ENCODE measurements at regions not wholly inside any gene's neighbourhood (a gene's known extent, or its start where the extent isn't known, plus 50 kb on each side); places are given as distances from the start of the nearest gene placed in this dataset.

- Mint-ChIP-seq H3K9me3 (no peaks in the 10 kb centered on the region), H3K4me3 (no peak overlapping the region), H3K36me3 (ENCODE audit: low read depth) (no peaks in the 10 kb centered on the region), H3K4me1 (no peaks in the 10 kb centered on the region), H3K27me3 (ENCODE audit: low read depth) (no peaks in the 10 kb centered on the region), H3K27ac (ENCODE audit: unreplicated experiment) (no peak overlapping the region)
- TF ChIP-seq CTCF (conservative IDR thresholded peaks at IDR 0.05), result no peak
- no peak for DNase-seq (ENCODE audit: low read depth, low spot score)
These were observed 569.5 kb upstream of the SEMA6A start for GRCh38 chr5:117144086-117144485.

GRCh38 chr5:117143406-117143805 is 568.8 kb upstream of the SEMA6A start:
- no peaks in the 10 kb centered on the region for H3K36me3 Mint-ChIP-seq (ENCODE audit: low read depth)
- DNase-seq (ENCODE audit: low read depth, low spot score), result no peak
- H3K4me1 Mint-ChIP-seq, result no peaks in the 10 kb centered on the region
- H3K9me3 Mint-ChIP-seq, result no peaks in the 10 kb centered on the region
- no peak overlapping the region for H3K27ac Mint-ChIP-seq (ENCODE audit: unreplicated experiment)
- no peak overlapping the region for H3K4me3 Mint-ChIP-seq
- TF ChIP-seq CTCF (conservative IDR thresholded peaks at IDR 0.05), result no peak
- H3K27me3 Mint-ChIP-seq (ENCODE audit: low read depth), result no peaks in the 10 kb centered on the region

GRCh38 chr5:117138523-117138922 is 563.9 kb upstream of the SEMA6A start:
- Mint-ChIP-seq H3K4me1 (no peaks in the 10 kb centered on the region), H3K27ac (ENCODE audit: unreplicated experiment) (no peak overlapping the region), H3K4me3 (no peak overlapping the region), H3K27me3 (ENCODE audit: low read depth) (no peaks in the 10 kb centered on the region), H3K36me3 (ENCODE audit: low read depth) (no peaks in the 10 kb centered on the region), H3K9me3 (no peaks in the 10 kb centered on the region)
- no peak for TF ChIP-seq CTCF (conservative IDR thresholded peaks at IDR 0.05)
- no peak for DNase-seq (ENCODE audit: low read depth, low spot score)

- Mint-ChIP-seq H3K36me3 (ENCODE audit: low read depth) (no peaks in the 10 kb centered on the region), H3K27ac (ENCODE audit: unreplicated experiment) (no peak overlapping the region), H3K9me3 (peaks cover 2% of the 10 kb centered on the region), H3K4me3 (no peak overlapping the region), H3K27me3 (ENCODE audit: low read depth) (no peaks in the 10 kb centered on the region), H3K4me1 (peaks cover 17% of the 10 kb centered on the region)
- TF ChIP-seq CTCF (conservative IDR thresholded peaks at IDR 0.05), result no peak
- no peak for DNase-seq (ENCODE audit: low read depth, low spot score)
These were observed 561.2 kb upstream of the SEMA6A start for GRCh38 chr5:117135851-117136250.

GRCh38 chr5:117133198-117133597 is 558.6 kb upstream of the SEMA6A start:
- Mint-ChIP-seq H3K36me3 (ENCODE audit: low read depth) (no peaks in the 10 kb centered on the region), H3K9me3 (peaks cover 2% of the 10 kb centered on the region), H3K27ac (ENCODE audit: unreplicated experiment) (no peak overlapping the region), H3K4me1 (peaks cover 20% of the 10 kb centered on the region), H3K4me3 (no peak overlapping the region), H3K27me3 (ENCODE audit: low read depth) (no peaks in the 10 kb centered on the region)
- no peak for DNase-seq (ENCODE audit: low read depth, low spot score)
- TF ChIP-seq CTCF (conservative IDR thresholded peaks at IDR 0.05), result no peak

GRCh38 chr5:117131876-117132275 is 557.3 kb upstream of the SEMA6A start:
- Mint-ChIP-seq H3K9me3 (peaks cover 11% of the 10 kb centered on the region), H3K27me3 (ENCODE audit: low read depth) (no peaks in the 10 kb centered on the region), H3K4me1 (peaks cover 20% of the 10 kb centered on the region), H3K36me3 (ENCODE audit: low read depth) (no peaks in the 10 kb centered on the region), H3K27ac (ENCODE audit: unreplicated experiment) (no peak overlapping the region), H3K4me3 (no peak overlapping the region)
- DNase-seq (ENCODE audit: low read depth, low spot score), result no peak
- TF ChIP-seq CTCF (conservative IDR thresholded peaks at IDR 0.05), result no peak

Data from neural crest cell (in vitro differentiated cells).